ENCODE measurements at regions not wholly inside any gene's neighbourhood (a gene's known extent, or its start where the extent isn't known, plus 50 kb on each side); places are given as distances from the start of the nearest gene placed in this dataset.

DNA sequence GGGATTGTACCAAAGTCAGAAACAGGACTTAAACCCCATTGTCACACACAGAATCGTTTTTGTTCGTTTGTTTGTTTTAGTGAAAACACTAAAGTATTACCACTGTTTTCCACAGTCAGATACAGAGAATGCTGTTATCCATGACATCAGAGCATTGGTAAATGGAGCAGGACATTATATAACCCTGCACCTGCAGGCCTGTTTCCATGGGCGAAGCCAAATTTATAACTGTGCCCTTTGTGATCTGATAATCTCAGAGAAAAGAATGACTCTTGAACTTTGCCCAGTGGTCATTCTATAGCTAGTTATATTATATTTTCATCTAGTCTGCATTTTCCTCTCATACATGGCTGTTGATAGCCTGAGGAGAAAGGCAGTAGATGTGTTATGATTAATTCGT, 217.6 kb downstream of the TMEM182 start:
- no peak overlapping the region for H2BK20ac ChIP-seq (ENCODE audit: low read depth, low read length, poor library complexity, severe bottlenecking)
- H3K4me1 ChIP-seq (ENCODE audit: insufficient read depth, low read length), result no peaks in the 10 kb centered on the region
- no peaks in the 10 kb centered on the region for H3K79me2 ChIP-seq (ENCODE audit: insufficient read depth, low read length)
- H3K9ac ChIP-seq (ENCODE audit: extremely low read depth, insufficient read length, low read length), result no peak overlapping the region
- H2BK120ac ChIP-seq (ENCODE audit: low read depth, low read length, poor library complexity, severe bottlenecking), result no peak overlapping the region
- no peaks in the 10 kb centered on the region for H3K79me1 ChIP-seq (ENCODE audit: insufficient read depth, low read depth, low read length, poor library complexity, severe bottlenecking)
- H3K23ac ChIP-seq (ENCODE audit: insufficient read length, low read depth, low read length), result no peak overlapping the region
- Mint-ChIP-seq H3K27ac (no peak overlapping the region), H3K9me3 (no peaks in the 10 kb centered on the region), H3K27me3 (ENCODE audit: low read depth) (no peaks in the 10 kb centered on the region), H3K36me3 (ENCODE audit: insufficient read depth in 1 of 3, low read depth in 3 of 3) (no peaks in the 10 kb centered on the region), H3K4me3 (no peak overlapping the region), H3K4me1 (peaks cover 19 to 23% of the 10 kb centered on the region in 2 experiments)
- H2BK5ac ChIP-seq (ENCODE audit: insufficient read length, low read length), result no peak overlapping the region
- no peak overlapping the region for H4K5ac ChIP-seq (ENCODE audit: insufficient read length, low read depth, low read length)
- no peak overlapping the region for H2AFZ ChIP-seq (ENCODE audit: low read length)
- H3K56ac ChIP-seq (ENCODE audit: insufficient read length, low read depth, low read length), result no peak overlapping the region
- no peak overlapping the region for H2BK12ac ChIP-seq (ENCODE audit: insufficient read length, low read depth, low read length)
- H4K91ac ChIP-seq (ENCODE audit: insufficient read length, low read depth, low read length), result no peak overlapping the region
- H3K14ac ChIP-seq (ENCODE audit: insufficient read depth, low read length), result no peak overlapping the region
- H2BK15ac ChIP-seq (ENCODE audit: low read depth, low read length), result no peak overlapping the region
- H3K4me2 ChIP-seq (ENCODE audit: insufficient read depth, insufficient read length, low read length), result no peak overlapping the region
- TF ChIP-seq, protein P1, sequence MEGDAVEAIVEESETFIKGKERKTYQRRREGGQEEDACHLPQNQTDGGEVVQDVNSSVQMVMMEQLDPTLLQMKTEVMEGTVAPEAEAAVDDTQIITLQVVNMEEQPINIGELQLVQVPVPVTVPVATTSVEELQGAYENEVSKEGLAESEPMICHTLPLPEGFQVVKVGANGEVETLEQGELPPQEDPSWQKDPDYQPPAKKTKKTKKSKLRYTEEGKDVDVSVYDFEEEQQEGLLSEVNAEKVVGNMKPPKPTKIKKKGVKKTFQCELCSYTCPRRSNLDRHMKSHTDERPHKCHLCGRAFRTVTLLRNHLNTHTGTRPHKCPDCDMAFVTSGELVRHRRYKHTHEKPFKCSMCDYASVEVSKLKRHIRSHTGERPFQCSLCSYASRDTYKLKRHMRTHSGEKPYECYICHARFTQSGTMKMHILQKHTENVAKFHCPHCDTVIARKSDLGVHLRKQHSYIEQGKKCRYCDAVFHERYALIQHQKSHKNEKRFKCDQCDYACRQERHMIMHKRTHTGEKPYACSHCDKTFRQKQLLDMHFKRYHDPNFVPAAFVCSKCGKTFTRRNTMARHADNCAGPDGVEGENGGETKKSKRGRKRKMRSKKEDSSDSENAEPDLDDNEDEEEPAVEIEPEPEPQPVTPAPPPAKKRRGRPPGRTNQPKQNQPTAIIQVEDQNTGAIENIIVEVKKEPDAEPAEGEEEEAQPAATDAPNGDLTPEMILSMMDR (conservative IDR thresholded peaks at IDR 0.05), result no peak
- DNase-seq, result no peak
- no peak overlapping the region for H3K27ac ChIP-seq (ENCODE audit: insufficient read length, low read depth, low read length)
- H3K4ac ChIP-seq (ENCODE audit: low read depth, low read length), result no peak overlapping the region
- no peak overlapping the region for H2AK5ac ChIP-seq (ENCODE audit: insufficient read length, low read length)
- H3K18ac ChIP-seq (ENCODE audit: insufficient read length, low read depth, low read length), result no peak overlapping the region
- no CpG with 5 or more reads among the region's 4 CpGs for WGBS (ENCODE audit: extremely low coverage, insufficient read length, low lambda C conversion rate)
- no peaks in the 10 kb centered on the region for H4K20me1 ChIP-seq (ENCODE audit: control insufficient read depth, insufficient read depth, insufficient read length)
- H4K8ac ChIP-seq (replicated peaks; ENCODE audit: insufficient read length, low read depth, low read length), result no peak overlapping the region
- H3K23me2 ChIP-seq (ENCODE audit: insufficient read length, low read depth, low read length, poor library complexity, severe bottlenecking), result no peaks in the 10 kb centered on the region
- H3K9me3 ChIP-seq (ENCODE audit: control insufficient read depth, low read depth, low read length), result no peaks in the 10 kb centered on the region
- H3K27me3 ChIP-seq (ENCODE audit: insufficient read depth, low read length), result no peaks in the 10 kb centered on the region
- no peak overlapping the region for H3T11ph ChIP-seq (ENCODE audit: low read length)

Data from H9 (cell line).